PC-3 (cell line): ENCODE measurements at regions not wholly inside any gene's neighbourhood (a gene's known extent, or its start where the extent isn't known, plus 50 kb on each side); places are given as distances from the start of the nearest gene placed in this dataset.

Experiments used
- ATAC-seq: fragments of 200-7000 bp; cut with Tn5 transposase; 2 replicates; pipeline ENCODE4 v1.9.1; 2020; ENCODE audit warnings: mild to moderate bottlenecking, moderate library complexity
- BruUV-seq: library from RNA; stranded (reverse); fragments of 400-500 nt; replicated peaks from 2 replicates; lab custom pipeline; 2021; lab: Mats Ljungman, UMichigan
- CTCF ChIA-PET: fragments of 300-600 bp; sonication (Branson Sonifier 250); formaldehyde crosslinking; loops from one replicate; lab custom pipeline; 2022; ENCODE audit warnings: antibody characterized with exemption; lab: Charles Lee
- POLR2A ChIA-PET: fragments of 300-600 bp; sonication (Branson Sonifier 250); formaldehyde crosslinking; loops from one replicate; lab custom pipeline; 2022; ENCODE audit warnings: antibody characterized with exemption; ENCODE audit not compliant: unreplicated experiment; lab: Charles Lee
- DNase-seq: peaks from one replicate; pipeline ENCODE4 v3.0.0-alpha.2; 2015
- H2AFZ ChIP-seq: fragments of 300-600 bp; sonication (generic); 2 replicates; pipeline ENCODE4 v1.6.0; 2016; ENCODE audit warnings: antibody characterized with exemption, low read length
- H3F3A ChIP-seq: fragments of 300-600 bp; sonication (generic); one replicate; pipeline ENCODE4 v1.6.0; 2017; ENCODE audit warnings: antibody characterized with exemption, low read length, control low read depth, mild to moderate bottlenecking; ENCODE audit not compliant: unreplicated experiment
- H3K27ac ChIP-seq: fragments of 300-600 bp; sonication (generic); 2 replicates; pipeline ENCODE4 v1.5.1; 2016; ENCODE audit warnings: mild to moderate bottlenecking, low read length
- H3K27me3 ChIP-seq: fragments of 300-600 bp; sonication (generic); 2 replicates; pipeline ENCODE4 v1.6.1; 2016; ENCODE audit warnings: low read length, mixed read lengths
- H3K36me3 ChIP-seq: fragments of 300-600 bp; sonication (generic); 2 replicates; pipeline ENCODE4 v1.6.1; 2016; ENCODE audit warnings: low read depth, mixed run types, low read length, mixed read lengths
- H3K4me1 ChIP-seq: fragments of 300-600 bp; sonication (generic); 2 replicates; pipeline ENCODE4 v1.5.1; 2016; ENCODE audit warnings: low read length; ENCODE audit not compliant: insufficient read depth
- H3K4me2 ChIP-seq: fragments of 300-600 bp; sonication (generic); 2 replicates; pipeline ENCODE4 v1.6.0; 2016; ENCODE audit warnings: low read length
- H3K4me3 ChIP-seq: fragments of 300-600 bp; sonication (generic); 2 replicates; pipeline ENCODE4 v1.5.1; 2016; ENCODE audit warnings: mild to moderate bottlenecking, low read length, mixed read lengths
- H3K79me2 ChIP-seq: fragments of 300-600 bp; sonication (generic); 2 replicates; pipeline ENCODE4 v1.6.1; 2017; ENCODE audit warnings: low read length, mixed read lengths
- H3K9ac ChIP-seq: fragments of 300-600 bp; sonication (generic); 2 replicates; pipeline ENCODE4 v1.6.0; 2016; ENCODE audit warnings: mild to moderate bottlenecking, low read length
- H3K9me2 ChIP-seq: fragments of 300-600 bp; sonication (generic); replicated peaks from 2 replicates; pipeline ENCODE4 v1.6.1; 2016; ENCODE audit warnings: mixed run types, low read length, mixed read lengths
- H3K9me3 ChIP-seq: fragments of 300-600 bp; sonication (generic); 2 replicates; pipeline ENCODE4 v1.6.1; 2016; ENCODE audit warnings: low read length, mixed read lengths
- H4K20me1 ChIP-seq: fragments of 300-600 bp; sonication (generic); 2 replicates; pipeline ENCODE4 v1.6.1; 2016; ENCODE audit warnings: low read length, mixed read lengths
- CTCF ChIP-seq: fragments of 300-600 bp; sonication (generic); conservative IDR thresholded peaks from 2 replicates; pipeline ENCODE4 v1.5.1; 2017; ENCODE audit warnings: antibody characterized with exemption, low read depth, mild to moderate bottlenecking, low read length
- EZH2 ChIP-seq: fragments of 300-600 bp; sonication (generic); IDR thresholded peaks from one replicate; pipeline ENCODE4 v1.6.1; 2017; ENCODE audit warnings: antibody characterized with exemption, mild to moderate bottlenecking, low read length; ENCODE audit not compliant: unreplicated experiment
- EZH2phosphoT487 ChIP-seq: fragments of 300-600 bp; sonication (generic); IDR thresholded peaks from 2 replicates; pipeline ENCODE4 v1.6.1; 2018; ENCODE audit warnings: mild to moderate bottlenecking, antibody characterized with exemption, low read length, borderline replicate concordance
- intact Hi-C: fragments of 100-400 bp; cut with micrococcal nuclease; formaldehyde crosslinking; loops from 2 replicates; pipeline ENCODE4 v1.9.0; 2023

GRCh38 chr2:17398770-17399169, 119.5 kb downstream of the RAD51AP2 start:
- intact Hi-C loops: no loop called here
- ATAC-seq: no peak
- ChIA-PET POLR2A (no interaction called here), CTCF (no interaction called here)
- H3K27ac ChIP-seq: no peak overlapping the region
- TF ChIP-seq EZH2phosphoT487 (no peak), EZH2 (no peak), CTCF (no peak)
- no peak for DNase-seq
- H3K9ac ChIP-seq: no peak overlapping the region
- no peak overlapping the region for H2AFZ ChIP-seq
- H3K9me3 ChIP-seq: peaks cover 12% of the 10 kb centered on the region
- H3K27me3 ChIP-seq: no peaks in the 10 kb centered on the region
- H3F3A ChIP-seq: no peaks in the 10 kb centered on the region
- no peaks in the 10 kb centered on the region for H4K20me1 ChIP-seq
- H3K79me2 ChIP-seq: no peaks in the 10 kb centered on the region
- no peaks in the 10 kb centered on the region for H3K9me2 ChIP-seq
- no peak overlapping the region for H3K4me3 ChIP-seq
- H3K4me1 ChIP-seq: no peaks in the 10 kb centered on the region
- no TSS peak for BruUV-seq
- H3K36me3 ChIP-seq: no peaks in the 10 kb centered on the region
- no peak overlapping the region for H3K4me2 ChIP-seq

- ATAC-seq (no peak), DNase-seq (no peak)
- Histone ChIP-seq H4K20me1 (no peaks in the 10 kb centered on the region), H3K9me2 (no peaks in the 10 kb centered on the region), H3K9me3 (peaks cover 7% of the 10 kb centered on the region; the same call in 1 of the 2 replicates), H3K9ac (no peak overlapping the region), H3K79me2 (no peaks in the 10 kb centered on the region), H3K4me2 (no peak overlapping the region), H3K4me3 (no peak overlapping the region), H3F3A (no peaks in the 10 kb centered on the region), H2AFZ (no peak overlapping the region), H3K27ac (no peak overlapping the region), H3K27me3 (no peaks in the 10 kb centered on the region), H3K4me1 (no peaks in the 10 kb centered on the region), H3K36me3 (no peaks in the 10 kb centered on the region)
- POLR2A ChIA-PET: no interaction called here
- no TSS peak for BruUV-seq
- intact Hi-C loops: no loop called here
- CTCF ChIA-PET: no interaction called here
- no peak for TF ChIP-seq CTCF
- no peak for TF ChIP-seq EZH2phosphoT487
- no peak for TF ChIP-seq EZH2
Observed at GRCh38 chr2:17388798-17389197, 129.4 kb downstream of the RAD51AP2 start.

- Histone ChIP-seq H4K20me1 (no peaks in the 10 kb centered on the region), H2AFZ (no peak overlapping the region), H3K9me2 (no peaks in the 10 kb centered on the region), H3K27ac (no peak overlapping the region), H3K4me1 (no peaks in the 10 kb centered on the region), H3F3A (no peaks in the 10 kb centered on the region), H3K27me3 (no peaks in the 10 kb centered on the region), H3K4me2 (no peak overlapping the region), H3K36me3 (no peaks in the 10 kb centered on the region), H3K9ac (no peak overlapping the region), H3K9me3 (peaks cover 4% of the 10 kb centered on the region; the same call in 1 of the 2 replicates), H3K79me2 (no peaks in the 10 kb centered on the region), H3K4me3 (no peak overlapping the region)
- POLR2A ChIA-PET: no interaction called here
- CTCF ChIA-PET: no interaction called here
- BruUV-seq: no TSS peak
- intact Hi-C loops: no loop called here
- TF ChIP-seq EZH2: no peak
- TF ChIP-seq CTCF: no peak
- no peak for TF ChIP-seq EZH2phosphoT487
- DNase-seq: no peak
- ATAC-seq: no peak
Observed at GRCh38 chr2:17387591-17387990, 130.6 kb downstream of the RAD51AP2 start.
